HCT116 (cell line): ENCODE measurements at regions not wholly inside any gene's neighbourhood (a gene's known extent, or its start where the extent isn't known, plus 50 kb on each side); places are given as distances from the start of the nearest gene placed in this dataset.

Source experiments
- EGR1 ChIP-seq: IDR thresholded peaks from 2 replicates; pipeline ENCODE4 v1.6.1; 2012; ENCODE audit warnings: low read depth
- EZH2phosphoT487 ChIP-seq: fragments of 200-600 bp; IDR thresholded peaks from 2 replicates; pipeline ENCODE4 v1.6.1; 2018; ENCODE audit warnings: antibody characterized with exemption, borderline replicate concordance
- RAD21 ChIP-seq: IDR thresholded peaks from 2 replicates; pipeline ENCODE4 v1.6.1; 2012; ENCODE audit warnings: low read depth, mild to moderate bottlenecking
- TF ChIP-seq, protein P1 (sequence below): IDR thresholded peaks from 2 replicates; pipeline ENCODE4 v1.6.1; 2011; ENCODE audit warnings: mild to moderate bottlenecking, low read length, moderate library complexity; ENCODE audit not compliant: insufficient replicate concordance; ENCODE audit errors: extremely low read depth
- TF ChIP-seq, protein P2 (sequence below), 3 experiments: fragments of 200-600 bp in 1 of 3; sonication (generic) in 1 of 3; IDR thresholded peaks in 2 of 3; conservative IDR thresholded peaks in 1 of 3; 2 replicates each; pipeline ENCODE4 v1.5.1; 2012 to 2017; ENCODE audit warnings: low read depth in 2 of 3, low read length in 2 of 3, antibody characterized with exemption in 1 of 3, borderline replicate concordance in 1 of 3, control low read depth in 1 of 3, mild to moderate bottlenecking in 1 of 3, mixed read lengths in 1 of 3, mixed run types in 1 of 3, moderate library complexity in 1 of 3; ENCODE audit not compliant: insufficient read depth in 1 of 3
- TF ChIP-seq, protein P3 (sequence below): IDR thresholded peaks from 2 replicates; pipeline ENCODE4 v1.6.1; 2012; ENCODE audit warnings: low read depth

DNA sequence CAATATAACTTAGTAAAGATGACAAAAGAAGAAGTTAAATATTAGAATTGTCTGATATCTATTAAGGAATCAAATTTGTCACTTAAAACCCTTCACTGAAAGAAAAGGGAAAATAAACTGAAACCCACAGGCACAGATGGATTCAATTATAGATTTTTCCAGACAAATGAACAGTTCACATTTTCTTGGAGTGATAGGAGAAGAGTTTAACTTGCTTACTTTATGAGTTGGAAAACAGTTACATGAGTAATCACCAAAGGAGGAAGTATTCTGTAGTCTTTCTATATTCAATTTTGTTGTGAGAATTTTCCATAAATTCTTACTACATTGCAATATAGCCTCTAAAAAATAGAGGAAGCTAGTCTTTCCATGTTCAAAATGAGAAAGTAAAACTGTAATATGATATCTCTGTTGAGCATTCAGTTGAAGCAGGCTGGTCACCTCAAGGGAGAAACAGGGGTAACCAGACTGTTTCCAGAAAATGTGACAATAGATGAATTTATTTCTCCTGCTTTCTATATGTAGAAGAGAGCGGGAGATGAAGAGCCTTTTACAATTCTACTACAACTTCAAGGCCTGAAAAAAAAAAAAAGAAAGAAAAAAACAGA, 330.3 kb upstream of the EPHA5 start:
- TF ChIP-seq, protein P1, sequence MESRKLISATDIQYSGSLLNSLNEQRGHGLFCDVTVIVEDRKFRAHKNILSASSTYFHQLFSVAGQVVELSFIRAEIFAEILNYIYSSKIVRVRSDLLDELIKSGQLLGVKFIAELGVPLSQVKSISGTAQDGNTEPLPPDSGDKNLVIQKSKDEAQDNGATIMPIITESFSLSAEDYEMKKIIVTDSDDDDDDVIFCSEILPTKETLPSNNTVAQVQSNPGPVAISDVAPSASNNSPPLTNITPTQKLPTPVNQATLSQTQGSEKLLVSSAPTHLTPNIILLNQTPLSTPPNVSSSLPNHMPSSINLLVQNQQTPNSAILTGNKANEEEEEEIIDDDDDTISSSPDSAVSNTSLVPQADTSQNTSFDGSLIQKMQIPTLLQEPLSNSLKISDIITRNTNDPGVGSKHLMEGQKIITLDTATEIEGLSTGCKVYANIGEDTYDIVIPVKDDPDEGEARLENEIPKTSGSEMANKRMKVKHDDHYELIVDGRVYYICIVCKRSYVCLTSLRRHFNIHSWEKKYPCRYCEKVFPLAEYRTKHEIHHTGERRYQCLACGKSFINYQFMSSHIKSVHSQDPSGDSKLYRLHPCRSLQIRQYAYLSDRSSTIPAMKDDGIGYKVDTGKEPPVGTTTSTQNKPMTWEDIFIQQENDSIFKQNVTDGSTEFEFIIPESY: no peak
- TF ChIP-seq, protein P2, sequence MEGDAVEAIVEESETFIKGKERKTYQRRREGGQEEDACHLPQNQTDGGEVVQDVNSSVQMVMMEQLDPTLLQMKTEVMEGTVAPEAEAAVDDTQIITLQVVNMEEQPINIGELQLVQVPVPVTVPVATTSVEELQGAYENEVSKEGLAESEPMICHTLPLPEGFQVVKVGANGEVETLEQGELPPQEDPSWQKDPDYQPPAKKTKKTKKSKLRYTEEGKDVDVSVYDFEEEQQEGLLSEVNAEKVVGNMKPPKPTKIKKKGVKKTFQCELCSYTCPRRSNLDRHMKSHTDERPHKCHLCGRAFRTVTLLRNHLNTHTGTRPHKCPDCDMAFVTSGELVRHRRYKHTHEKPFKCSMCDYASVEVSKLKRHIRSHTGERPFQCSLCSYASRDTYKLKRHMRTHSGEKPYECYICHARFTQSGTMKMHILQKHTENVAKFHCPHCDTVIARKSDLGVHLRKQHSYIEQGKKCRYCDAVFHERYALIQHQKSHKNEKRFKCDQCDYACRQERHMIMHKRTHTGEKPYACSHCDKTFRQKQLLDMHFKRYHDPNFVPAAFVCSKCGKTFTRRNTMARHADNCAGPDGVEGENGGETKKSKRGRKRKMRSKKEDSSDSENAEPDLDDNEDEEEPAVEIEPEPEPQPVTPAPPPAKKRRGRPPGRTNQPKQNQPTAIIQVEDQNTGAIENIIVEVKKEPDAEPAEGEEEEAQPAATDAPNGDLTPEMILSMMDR (IDR thresholded peaks at IDR 0.05 in 2 of 3, conservative IDR thresholded peaks at IDR 0.05 in 1 of 3; ENCODE audit: borderline replicate concordance in 1 of 3, insufficient read depth in 1 of 3, low read depth in 2 of 3, low read length in 2 of 3): no peak
- TF ChIP-seq EGR1 (no peak), RAD21 (no peak), EZH2phosphoT487 (no peak)
- TF ChIP-seq, protein P3, sequence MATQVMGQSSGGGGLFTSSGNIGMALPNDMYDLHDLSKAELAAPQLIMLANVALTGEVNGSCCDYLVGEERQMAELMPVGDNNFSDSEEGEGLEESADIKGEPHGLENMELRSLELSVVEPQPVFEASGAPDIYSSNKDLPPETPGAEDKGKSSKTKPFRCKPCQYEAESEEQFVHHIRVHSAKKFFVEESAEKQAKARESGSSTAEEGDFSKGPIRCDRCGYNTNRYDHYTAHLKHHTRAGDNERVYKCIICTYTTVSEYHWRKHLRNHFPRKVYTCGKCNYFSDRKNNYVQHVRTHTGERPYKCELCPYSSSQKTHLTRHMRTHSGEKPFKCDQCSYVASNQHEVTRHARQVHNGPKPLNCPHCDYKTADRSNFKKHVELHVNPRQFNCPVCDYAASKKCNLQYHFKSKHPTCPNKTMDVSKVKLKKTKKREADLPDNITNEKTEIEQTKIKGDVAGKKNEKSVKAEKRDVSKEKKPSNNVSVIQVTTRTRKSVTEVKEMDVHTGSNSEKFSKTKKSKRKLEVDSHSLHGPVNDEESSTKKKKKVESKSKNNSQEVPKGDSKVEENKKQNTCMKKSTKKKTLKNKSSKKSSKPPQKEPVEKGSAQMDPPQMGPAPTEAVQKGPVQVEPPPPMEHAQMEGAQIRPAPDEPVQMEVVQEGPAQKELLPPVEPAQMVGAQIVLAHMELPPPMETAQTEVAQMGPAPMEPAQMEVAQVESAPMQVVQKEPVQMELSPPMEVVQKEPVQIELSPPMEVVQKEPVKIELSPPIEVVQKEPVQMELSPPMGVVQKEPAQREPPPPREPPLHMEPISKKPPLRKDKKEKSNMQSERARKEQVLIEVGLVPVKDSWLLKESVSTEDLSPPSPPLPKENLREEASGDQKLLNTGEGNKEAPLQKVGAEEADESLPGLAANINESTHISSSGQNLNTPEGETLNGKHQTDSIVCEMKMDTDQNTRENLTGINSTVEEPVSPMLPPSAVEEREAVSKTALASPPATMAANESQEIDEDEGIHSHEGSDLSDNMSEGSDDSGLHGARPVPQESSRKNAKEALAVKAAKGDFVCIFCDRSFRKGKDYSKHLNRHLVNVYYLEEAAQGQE: no peak
